Endothelial cell of umbilical vein (primary cell): ENCODE measurements at regions not wholly inside any gene's neighbourhood (a gene's known extent, or its start where the extent isn't known, plus 50 kb on each side); places are given as distances from the start of the nearest gene placed in this dataset.

Experiments
- BruUV-seq: library from RNA; stranded (reverse); fragments of 400-500 nt; replicated peaks from 2 replicates; lab custom pipeline; 2021; lab: Mats Ljungman, UMichigan
- CTCF ChIA-PET: fragments of 300-600, 350-600 bp; sonication (Branson Sonifier 250); formaldehyde crosslinking; loops from one replicate; lab custom pipeline; 2021; ENCODE audit warnings: antibody characterized with exemption, inconsistent platforms; lab: Charles Lee
- POLR2A ChIA-PET: fragments of 300-600, 350-600 bp; sonication (Branson Sonifier 250); formaldehyde crosslinking; loops from one replicate; lab custom pipeline; 2021; ENCODE audit warnings: antibody characterized with exemption, inconsistent platforms; lab: Charles Lee
- DNase-seq: peaks from one replicate; pipeline ENCODE4 v3.0.0-alpha.2; 2011; ENCODE audit warnings: low read depth, low spot score
- FAIRE-seq: peaks from 2 replicates; lab custom pipeline; 2011; peaks lifted over from hg19 to GRCh38; lab: Jason Lieb, UNC
- H2AFZ ChIP-seq: 2 replicates; pipeline ENCODE4 v1.6.0; 2012; ENCODE audit warnings: low read depth, low read length, control low read depth, inconsistent platforms
- H3K27ac ChIP-seq: 2 replicates; pipeline ENCODE4 v1.5.1; 2011; ENCODE audit warnings: low read depth, mild to moderate bottlenecking, control low read depth, low read length, moderate library complexity; ENCODE audit not compliant: insufficient read depth
- H3K27me3 ChIP-seq, 2 experiments: 2 replicates each; pipeline versions ENCODE4 v1.6.0 to v1.6.1; 2011; ENCODE audit warnings: low read length in 2 of 2, mixed read lengths in 1 of 2; ENCODE audit not compliant: control insufficient read depth in 2 of 2, insufficient read depth in 2 of 2
- H3K36me3 ChIP-seq, 2 experiments: 2 replicates in 1 of 2; 3 replicates in 1 of 2; pipeline ENCODE4 v1.5.1; 2011; ENCODE audit warnings: low read length in 2 of 2, mild to moderate bottlenecking in 1 of 2, moderate library complexity in 1 of 2; ENCODE audit not compliant: control insufficient read depth in 2 of 2, insufficient read depth in 2 of 2; ENCODE audit errors: extremely low read depth in 1 of 2
- H3K4me1 ChIP-seq: 3 replicates; pipeline ENCODE4 v1.5.1; 2011; ENCODE audit warnings: mild to moderate bottlenecking, low read length; ENCODE audit not compliant: control insufficient read depth, insufficient read depth; ENCODE audit errors: extremely low read depth
- H3K4me2 ChIP-seq: 2 replicates; pipeline ENCODE4 v1.6.1; 2011; ENCODE audit warnings: low read length, control low read depth, mixed read lengths; ENCODE audit not compliant: insufficient read depth
- H3K4me3 ChIP-seq, 3 experiments: fragments of 200-600 bp in 1 of 3; sonication (generic), shearing (Covaris generic) in 1 of 3; replicated peaks in 1 of 3; 2 replicates each; pipeline ENCODE4 v1.5.1; 2011 to 2016; ENCODE audit warnings: control low read depth in 3 of 3, low read length in 3 of 3, mild to moderate bottlenecking in 2 of 3, inconsistent platforms in 1 of 3, low read depth in 1 of 3, moderate library complexity in 1 of 3; ENCODE audit not compliant: insufficient read depth in 1 of 3
- H3K79me2 ChIP-seq: 2 replicates; pipeline ENCODE4 v1.6.0; 2012; ENCODE audit warnings: low read length, inconsistent platforms; ENCODE audit not compliant: control insufficient read depth, insufficient read depth
- H3K9ac ChIP-seq: replicated peaks from 2 replicates; pipeline ENCODE3; 2011; ENCODE audit warnings: low read length, control low read depth; ENCODE audit not compliant: insufficient read depth; ENCODE audit errors: extremely low read depth
- H3K9me1 ChIP-seq: replicated peaks from 3 replicates; pipeline ENCODE4 v1.6.0; 2011; ENCODE audit warnings: mild to moderate bottlenecking, low read length; ENCODE audit not compliant: control insufficient read depth, insufficient read depth; ENCODE audit errors: extremely low read depth
- H3K9me3 ChIP-seq: replicated peaks from 2 replicates; pipeline ENCODE4 v1.5.1; 2012; ENCODE audit warnings: low read length, inconsistent platforms; ENCODE audit not compliant: control insufficient read depth, insufficient read depth
- H4K20me1 ChIP-seq: replicated peaks from 2 replicates; pipeline ENCODE3; 2011; ENCODE audit warnings: mild to moderate bottlenecking, low read length; ENCODE audit not compliant: control insufficient read depth, insufficient read depth; ENCODE audit errors: extremely low read depth
- EZH2 ChIP-seq: IDR thresholded peaks from 2 replicates; pipeline ENCODE4 v1.6.1; 2012; ENCODE audit warnings: borderline replicate concordance, low read depth, mild to moderate bottlenecking, moderate library complexity, low read length, inconsistent platforms; ENCODE audit not compliant: severe bottlenecking
- FOS ChIP-seq: IDR thresholded peaks from 2 replicates; pipeline ENCODE4 v1.6.1; 2011; ENCODE audit warnings: mild to moderate bottlenecking, low read length, moderate library complexity, borderline replicate concordance; ENCODE audit not compliant: insufficient read depth
- GATA2 ChIP-seq: IDR thresholded peaks from 2 replicates; pipeline ENCODE4 v1.7.0; 2011; ENCODE audit warnings: low read depth, mild to moderate bottlenecking, moderate library complexity, mixed read lengths, low read length; ENCODE audit not compliant: insufficient read length, insufficient read depth
- JUN ChIP-seq: IDR thresholded peaks from 2 replicates; pipeline ENCODE4 v1.6.1; 2011; ENCODE audit warnings: borderline replicate concordance, low read depth; ENCODE audit not compliant: insufficient read length, insufficient read depth
- MYC ChIP-seq: IDR thresholded peaks from one replicate; pipeline ENCODE4 v1.6.1; 2011; ENCODE audit warnings: mild to moderate bottlenecking, low read depth, low read length
- POLR2A ChIP-seq: IDR thresholded peaks from 2 replicates; pipeline ENCODE4 v1.6.1; 2012; ENCODE audit warnings: low read depth, mild to moderate bottlenecking, control low read depth, low read length
- POLR2AphosphoS5 ChIP-seq: IDR thresholded peaks from 2 replicates; pipeline ENCODE4 v1.6.1; 2012; ENCODE audit warnings: low read depth, mild to moderate bottlenecking, control low read depth, low read length, moderate library complexity; ENCODE audit not compliant: insufficient read depth
- dilution Hi-C: fragments of 300-500 bp; cut with MboI; formaldehyde crosslinking; loops from one replicate; pipeline ENCODE4 v1.15.0; 2019; ENCODE audit warnings: low sequenced_read_pairs; ENCODE audit not compliant: extremely low pct_ligation_motif_present
- intact Hi-C: fragments of 100-400 bp; cut with micrococcal nuclease; formaldehyde crosslinking; loops from one replicate; pipeline ENCODE4 v1.10.0; 2022
- TF ChIP-seq, protein P1 (sequence below), 2 donors: IDR thresholded peaks; 1 replicate in 1 of 2; 2 replicates in 1 of 2; pipeline ENCODE4 v1.5.1; 2011; ENCODE audit warnings: low read length in 2 of 2, mild to moderate bottlenecking in 2 of 2, moderate library complexity in 2 of 2, control low read depth in 1 of 2, inconsistent platforms in 1 of 2, low read depth in 1 of 2; ENCODE audit not compliant: insufficient read depth in 1 of 2; ENCODE audit errors: extremely low read depth in 1 of 2
- TF ChIP-seq, protein P2 (sequence below): IDR thresholded peaks from 2 replicates; pipeline ENCODE4 v1.6.1; 2011; ENCODE audit not compliant: insufficient read depth, insufficient read length

DNA sequence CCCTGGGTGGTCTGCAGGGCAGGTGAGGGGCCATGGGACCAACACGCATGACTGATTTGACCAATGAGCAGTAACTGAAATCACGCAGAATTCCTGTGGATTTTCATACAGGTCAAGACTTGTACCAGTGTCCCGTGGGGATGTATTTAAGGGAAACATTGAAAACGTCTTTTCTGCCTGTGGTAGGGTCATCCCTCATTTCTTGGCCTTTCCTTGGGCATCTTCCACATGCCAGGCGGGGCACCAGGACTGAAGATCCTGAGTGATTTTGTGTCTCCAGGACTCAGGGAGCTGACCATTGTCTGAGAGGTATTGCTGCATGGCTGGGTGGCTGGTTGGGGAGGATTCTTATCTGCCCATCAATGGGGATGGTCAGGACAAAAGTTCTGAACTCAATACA is 289.0 kb downstream of the GLRX3 start:
- no TSS peak for BruUV-seq

More for the DNA sequence above, 289.0 kb downstream of the GLRX3 start:
- no peak for DNase-seq
- Histone ChIP-seq H3K79me2 (no peaks in the 10 kb centered on the region), H3K27ac (no peak overlapping the region), H3K27me3 (no peaks in the 10 kb centered on the region), H4K20me1 (no peaks in the 10 kb centered on the region), H2AFZ (no peak overlapping the region), H3K9me3 (peaks cover 5% of the 10 kb centered on the region), H3K36me3 (no peaks in the 10 kb centered on the region), H3K9me1 (no peaks in the 10 kb centered on the region), H3K4me1 (no peaks in the 10 kb centered on the region), H3K4me2 (no peak overlapping the region), H3K9ac (no peak overlapping the region), H3K4me3 (no peak overlapping the region)
- TF ChIP-seq GATA2 (no peak), MYC (no peak), FOS (no peak), POLR2AphosphoS5 (no peak), JUN (no peak), POLR2A (no peak), EZH2 (no peak)
- TF ChIP-seq, protein P1, sequence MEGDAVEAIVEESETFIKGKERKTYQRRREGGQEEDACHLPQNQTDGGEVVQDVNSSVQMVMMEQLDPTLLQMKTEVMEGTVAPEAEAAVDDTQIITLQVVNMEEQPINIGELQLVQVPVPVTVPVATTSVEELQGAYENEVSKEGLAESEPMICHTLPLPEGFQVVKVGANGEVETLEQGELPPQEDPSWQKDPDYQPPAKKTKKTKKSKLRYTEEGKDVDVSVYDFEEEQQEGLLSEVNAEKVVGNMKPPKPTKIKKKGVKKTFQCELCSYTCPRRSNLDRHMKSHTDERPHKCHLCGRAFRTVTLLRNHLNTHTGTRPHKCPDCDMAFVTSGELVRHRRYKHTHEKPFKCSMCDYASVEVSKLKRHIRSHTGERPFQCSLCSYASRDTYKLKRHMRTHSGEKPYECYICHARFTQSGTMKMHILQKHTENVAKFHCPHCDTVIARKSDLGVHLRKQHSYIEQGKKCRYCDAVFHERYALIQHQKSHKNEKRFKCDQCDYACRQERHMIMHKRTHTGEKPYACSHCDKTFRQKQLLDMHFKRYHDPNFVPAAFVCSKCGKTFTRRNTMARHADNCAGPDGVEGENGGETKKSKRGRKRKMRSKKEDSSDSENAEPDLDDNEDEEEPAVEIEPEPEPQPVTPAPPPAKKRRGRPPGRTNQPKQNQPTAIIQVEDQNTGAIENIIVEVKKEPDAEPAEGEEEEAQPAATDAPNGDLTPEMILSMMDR (IDR thresholded peaks at IDR 0.05; ENCODE audit: extremely low read depth in 1 of 2, insufficient read depth in 1 of 2, low read depth in 1 of 2, low read length in 2 of 2) = no peak
- TF ChIP-seq, protein P2, sequence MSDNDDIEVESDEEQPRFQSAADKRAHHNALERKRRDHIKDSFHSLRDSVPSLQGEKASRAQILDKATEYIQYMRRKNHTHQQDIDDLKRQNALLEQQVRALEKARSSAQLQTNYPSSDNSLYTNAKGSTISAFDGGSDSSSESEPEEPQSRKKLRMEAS = no peak
- ChIA-PET POLR2A (no interaction called here), CTCF (no interaction called here)
- intact Hi-C loops = no loop called here
- no peak for FAIRE-seq
- dilution Hi-C loops = no loop called here
